Gastrocnemius medialis (tissue), 4 donors: ENCODE measurements at regions not wholly inside any gene's neighbourhood (a gene's known extent, or its start where the extent isn't known, plus 50 kb on each side); places are given as distances from the start of the nearest gene placed in this dataset.

Source experiments
- CTCF ChIP-seq, 5 experiments: fragments of 450-650 bp in 3 of 5; fragments of 200-600 bp in 2 of 5; sonication (generic) in 2 of 5; IDR thresholded peaks in 4 of 5; conservative IDR thresholded peaks in 1 of 5; 1 replicate in 4 of 5; 2 replicates in 1 of 5; pipeline ENCODE4 v1.5.1; 2016 to 2019; ENCODE audit warnings: antibody characterized with exemption in 5 of 5, mild to moderate bottlenecking in 3 of 5, moderate library complexity in 3 of 5
- POLR2A ChIP-seq, 2 donors: fragments of 450-650 bp; IDR thresholded peaks; one replicate each; pipeline ENCODE4 v1.6.1; 2017; ENCODE audit warnings: antibody characterized with exemption in 2 of 2, mild to moderate bottlenecking in 2 of 2, moderate library complexity in 2 of 2

- no peak for TF ChIP-seq CTCF (IDR thresholded peaks at IDR 0.05 in 4 of 5, conservative IDR thresholded peaks at IDR 0.05 in 1 of 5)
- TF ChIP-seq POLR2A (IDR thresholded peaks at IDR 0.05) = no peak
Measured at GRCh38 chr3:145286937-145287336, 874.0 kb downstream of the PLOD2 start.
